HT1080 (cell line): ENCODE measurements at regions not wholly inside any gene's neighbourhood (a gene's known extent, or its start where the extent isn't known, plus 50 kb on each side); places are given as distances from the start of the nearest gene placed in this dataset.
"Not testable (repeated sequence)": the region's sequence is repeated elsewhere in the genome, so short reads cannot be mapped to it uniquely, and the experiment has no call there.

Experiments used
- DNase-seq: peaks from one replicate; pipeline ENCODE4 v3.0.0-alpha.2; 2015; ENCODE audit warnings: low read depth

DNA sequence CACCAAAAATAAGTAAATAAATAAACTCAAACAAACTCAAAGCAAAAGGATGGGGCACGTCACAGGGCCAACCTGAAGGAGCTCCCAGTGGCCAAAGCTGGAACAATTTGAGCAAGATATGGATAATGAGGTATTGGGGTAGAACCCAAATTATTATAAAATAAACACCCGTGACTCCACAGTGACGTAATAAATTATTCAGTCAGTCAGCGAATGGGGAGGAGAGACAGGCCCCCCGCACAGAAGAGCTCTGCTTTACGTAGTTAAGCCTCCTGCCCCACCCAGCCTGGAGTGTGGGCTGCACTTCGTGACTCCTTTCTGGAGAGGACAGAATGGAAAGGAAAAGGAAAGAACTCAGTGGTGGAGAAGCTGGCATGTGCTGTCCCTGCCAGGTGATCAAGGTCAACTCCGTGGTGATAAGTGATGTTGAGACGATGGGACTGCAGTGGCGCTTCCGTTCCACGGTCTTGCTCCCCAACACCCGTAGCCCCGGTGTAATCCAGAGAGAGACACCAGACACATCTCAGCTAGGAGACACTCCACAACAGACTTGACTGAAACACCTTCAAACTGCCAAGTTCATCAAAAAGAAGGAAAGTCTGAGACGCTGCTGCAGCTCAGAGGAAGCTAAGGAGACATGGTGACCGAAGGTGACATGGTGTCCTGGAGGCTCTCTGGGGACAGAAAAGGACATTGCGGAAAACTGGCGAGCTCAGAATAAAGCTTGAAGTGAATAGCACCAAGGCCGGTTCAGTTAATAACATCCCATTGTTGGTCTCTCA lies 83.3 kb upstream of the COL5A1 start:
- no peak for DNase-seq

DNA sequence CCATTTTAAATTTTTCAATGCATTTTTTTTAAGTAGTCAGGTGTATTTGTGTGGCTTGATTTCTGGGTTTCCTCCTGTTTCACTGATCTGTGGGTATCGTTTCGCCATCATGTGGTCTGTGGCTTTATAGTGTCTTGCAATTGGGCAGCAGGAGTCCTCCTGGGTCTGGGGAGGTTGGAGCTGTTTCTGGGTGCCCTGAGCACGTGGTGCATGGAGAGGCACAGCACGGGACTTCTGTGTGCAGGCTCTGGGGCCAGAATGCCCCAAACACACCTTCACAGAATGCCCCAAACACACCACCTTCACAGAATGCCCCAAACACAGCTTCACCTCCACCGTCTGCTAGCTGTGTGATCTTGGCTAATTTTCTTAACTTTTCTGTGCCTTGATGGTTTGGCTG lies 82.6 kb upstream of the COL5A1 start:
- no peak for DNase-seq

DNA sequence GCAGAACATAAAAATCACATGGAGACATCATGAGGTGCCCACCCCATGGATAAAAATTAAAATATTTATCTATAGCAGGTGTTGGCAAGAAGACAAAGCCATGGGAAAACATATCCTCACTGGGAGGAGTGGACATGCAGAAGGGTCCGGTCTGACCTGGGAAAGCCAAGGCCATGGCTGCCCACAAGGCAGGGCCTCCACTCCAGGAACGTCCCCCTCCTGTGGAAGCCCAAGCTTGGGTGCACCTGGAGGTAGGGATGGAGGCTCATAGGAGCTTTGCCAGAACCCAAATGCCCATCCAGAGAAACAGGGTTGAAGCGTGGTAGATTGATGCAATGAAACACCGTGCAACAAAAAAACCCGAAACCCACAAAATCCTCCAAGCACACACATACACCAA lies 81.4 kb upstream of the COL5A1 start:
- no peak for DNase-seq

DNA sequence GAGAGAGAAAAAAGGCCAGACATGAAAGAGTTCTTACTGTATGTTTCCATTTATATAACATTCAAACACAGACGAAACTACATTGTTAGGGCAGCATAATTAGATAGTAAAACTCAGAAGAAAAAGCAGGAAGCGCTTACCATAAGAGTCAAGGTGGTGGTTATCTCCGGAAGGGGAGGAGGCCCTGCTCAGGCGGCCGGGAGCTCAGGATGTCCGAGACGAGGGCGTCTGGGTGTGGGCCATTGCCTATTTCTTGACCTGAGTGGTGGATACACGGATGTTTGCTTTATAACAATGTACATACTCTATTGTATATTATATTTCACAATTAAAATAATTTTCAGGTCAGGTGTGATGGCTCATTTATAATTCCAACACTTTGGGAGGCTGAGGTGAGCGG lies 80.9 kb upstream of the COL5A1 start:
- no peak for DNase-seq

DNA sequence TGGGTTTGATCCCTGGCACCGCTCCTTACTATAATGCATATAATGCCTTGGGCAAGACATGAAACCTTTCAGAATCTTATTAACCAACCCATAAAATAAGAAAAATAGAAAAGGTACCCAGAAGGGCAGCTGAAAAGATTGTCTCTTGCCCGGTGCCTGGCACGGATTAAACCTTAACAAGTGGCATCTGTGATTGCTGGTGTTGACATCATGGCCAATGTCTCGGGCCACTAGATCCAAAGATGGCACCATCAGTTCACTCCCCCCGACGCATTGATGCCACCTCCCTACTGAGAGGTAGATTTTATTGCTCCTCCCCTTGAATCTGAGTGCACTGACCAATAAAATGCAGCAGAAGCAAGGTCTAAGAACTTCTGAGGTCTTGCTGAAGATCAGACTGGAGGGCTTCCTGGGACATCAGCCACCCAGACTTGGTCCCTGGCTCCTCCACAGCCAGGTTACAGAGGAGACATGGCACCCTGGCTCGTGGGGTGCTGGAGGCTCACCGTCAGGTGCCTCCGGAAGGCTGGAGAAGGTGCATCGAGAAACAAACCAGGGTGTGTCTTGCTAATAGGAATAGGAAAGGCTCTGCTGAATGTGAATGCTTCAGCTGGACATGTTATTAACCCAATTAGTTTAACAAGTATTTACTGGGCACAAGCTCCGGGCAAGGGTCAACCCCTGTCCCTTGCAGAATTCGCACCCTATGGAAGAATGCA lies 80.0 kb upstream of the COL5A1 start:
- DNase-seq, result no peak

DNA sequence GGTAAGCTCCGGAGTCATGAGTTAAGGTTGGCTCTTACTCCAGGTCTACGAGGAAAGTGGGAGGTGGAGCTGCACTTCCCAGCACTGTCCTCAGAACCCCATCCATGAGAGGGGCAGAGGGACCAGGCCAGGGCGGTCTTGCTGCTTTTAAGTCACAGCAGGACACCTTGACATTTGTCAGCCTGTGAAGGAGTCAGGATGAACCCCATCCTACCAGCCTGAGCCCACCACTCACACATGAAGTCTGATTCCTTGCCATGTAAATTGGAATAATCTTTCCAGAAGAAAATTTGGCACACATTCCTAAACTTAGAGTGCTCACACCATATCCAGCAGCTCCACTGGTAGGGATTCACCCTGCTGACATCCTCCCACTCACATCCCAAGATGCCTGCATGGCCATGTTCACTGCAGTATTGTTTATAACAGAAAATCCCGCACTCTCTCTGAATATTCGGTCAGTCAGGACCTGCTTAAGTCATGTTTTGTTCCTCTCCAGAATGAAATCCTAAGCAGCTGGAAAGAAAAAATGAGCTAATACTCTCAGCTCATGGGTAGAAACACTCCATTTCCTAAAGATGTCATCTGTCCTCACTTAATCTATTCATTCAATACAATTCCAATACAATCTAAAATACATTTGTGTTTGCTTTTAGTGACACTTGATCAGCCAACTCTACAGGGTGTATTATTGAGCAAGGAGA lies 79.3 kb upstream of the COL5A1 start:
- no peak for DNase-seq

DNA sequence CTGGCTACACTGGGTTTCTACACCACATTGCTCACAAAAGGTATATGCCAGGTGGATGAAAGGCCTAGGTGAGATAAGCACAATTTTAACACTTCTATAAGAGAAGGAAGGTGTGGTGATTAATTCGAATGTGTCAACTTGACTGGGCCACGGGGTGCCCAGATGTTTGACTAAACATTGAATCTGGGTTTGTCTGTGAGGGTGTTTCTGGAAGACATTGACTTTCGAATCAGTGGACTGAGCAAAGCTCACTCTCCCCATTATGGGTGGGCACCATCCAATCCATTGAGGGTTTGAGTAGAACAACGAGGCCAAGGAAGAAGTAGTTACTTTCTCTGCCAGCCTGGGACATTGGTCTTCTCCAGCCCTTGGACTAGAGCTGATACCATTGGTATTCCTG lies 78.2 kb upstream of the COL5A1 start:
- no peak for DNase-seq

DNA sequence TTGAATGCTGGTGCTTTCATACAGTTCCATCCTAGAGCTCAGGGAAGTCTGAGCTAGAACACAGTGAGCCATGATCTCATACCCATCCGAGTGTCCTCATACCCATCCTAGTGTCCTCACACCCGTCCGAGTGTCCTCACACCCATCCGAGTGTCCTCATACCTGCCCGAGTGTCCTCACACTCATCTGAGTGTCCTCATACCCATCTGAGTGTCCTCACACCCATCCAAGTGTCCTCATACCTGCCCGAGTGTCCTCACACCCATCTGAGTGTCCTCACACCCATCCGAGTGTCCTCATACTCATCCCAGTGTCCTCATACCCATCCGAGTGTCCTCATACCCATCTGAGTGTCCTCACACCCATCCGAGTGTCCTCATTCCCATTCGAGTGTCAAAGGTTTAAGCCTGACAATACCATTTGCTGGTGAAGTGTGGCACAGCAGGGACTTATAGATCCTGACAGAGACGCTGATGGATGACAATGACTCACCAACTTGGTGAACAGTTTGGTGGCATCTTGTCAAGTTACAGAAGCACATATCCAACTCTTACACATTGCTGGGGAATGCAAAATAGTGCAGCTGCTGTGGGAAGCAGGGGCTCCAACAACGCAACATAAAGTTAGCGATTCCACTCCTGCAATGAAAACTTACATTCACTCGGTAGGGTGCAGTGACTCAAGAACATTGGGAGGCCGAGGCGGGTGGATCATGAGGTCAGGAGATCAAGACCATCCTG lies 77.0 kb upstream of the COL5A1 start:
- peak; percentile 59 for DNase-seq

DNA sequence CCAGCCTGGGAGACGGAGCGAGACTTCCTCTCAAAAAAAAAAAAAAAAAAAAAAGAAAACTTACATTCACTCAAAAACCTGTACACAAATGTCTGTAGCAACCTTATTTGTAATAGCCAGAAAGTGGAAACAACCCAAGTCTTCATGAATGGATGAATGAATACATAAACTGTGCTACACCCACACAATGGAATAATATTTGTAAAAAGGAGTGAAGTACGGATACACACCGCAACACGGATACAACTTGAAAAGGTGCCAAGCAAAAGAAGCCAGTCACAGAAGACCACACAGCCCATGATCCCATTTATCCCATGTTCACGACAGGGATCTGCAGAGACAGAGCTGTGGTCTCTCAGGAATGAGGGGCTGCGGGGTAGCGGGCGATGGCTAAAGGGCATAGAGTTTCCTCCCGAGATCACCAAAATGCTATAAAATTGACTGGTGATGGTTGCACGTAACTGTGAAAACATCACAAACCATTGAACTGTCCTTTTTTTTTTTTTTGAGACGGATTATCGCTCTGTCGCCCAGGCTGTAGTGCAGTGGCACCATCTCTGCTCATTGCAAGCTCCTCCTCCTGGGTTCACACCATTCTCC lies 76.2 kb upstream of the COL5A1 start:
- DNase-seq, result no peak

DNA sequence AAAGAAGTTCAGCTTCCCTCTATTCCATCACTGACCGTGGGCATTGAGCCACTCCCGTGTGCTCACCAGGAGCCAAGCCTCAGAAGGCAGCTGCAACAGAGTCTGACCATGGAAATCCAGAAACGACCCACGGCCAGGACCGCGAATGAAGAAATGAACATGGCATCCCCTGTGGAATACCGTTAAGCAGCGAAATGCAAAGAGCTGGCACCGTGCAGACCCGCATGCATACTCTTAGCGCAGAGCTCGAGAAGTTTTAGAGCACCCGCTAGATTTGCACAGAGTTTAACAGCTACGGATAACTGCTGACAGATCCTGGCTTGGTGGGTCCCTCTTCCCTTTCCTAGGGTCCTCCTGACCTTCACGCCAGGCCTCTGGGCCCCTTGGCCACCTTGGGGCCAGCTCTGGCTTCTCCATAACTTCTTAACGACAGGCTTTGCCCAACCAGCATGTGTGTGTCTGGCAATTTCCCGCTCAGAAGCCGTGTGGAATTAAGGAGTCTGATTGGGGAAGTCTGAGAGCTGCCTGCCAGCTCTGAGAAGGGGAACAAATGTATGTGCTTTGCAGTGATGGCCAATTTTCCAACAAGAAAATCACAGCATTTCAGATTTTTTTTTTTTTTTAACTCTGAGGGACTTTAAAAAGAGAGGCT lies 75.3 kb upstream of the COL5A1 start:
- no peak for DNase-seq

DNA sequence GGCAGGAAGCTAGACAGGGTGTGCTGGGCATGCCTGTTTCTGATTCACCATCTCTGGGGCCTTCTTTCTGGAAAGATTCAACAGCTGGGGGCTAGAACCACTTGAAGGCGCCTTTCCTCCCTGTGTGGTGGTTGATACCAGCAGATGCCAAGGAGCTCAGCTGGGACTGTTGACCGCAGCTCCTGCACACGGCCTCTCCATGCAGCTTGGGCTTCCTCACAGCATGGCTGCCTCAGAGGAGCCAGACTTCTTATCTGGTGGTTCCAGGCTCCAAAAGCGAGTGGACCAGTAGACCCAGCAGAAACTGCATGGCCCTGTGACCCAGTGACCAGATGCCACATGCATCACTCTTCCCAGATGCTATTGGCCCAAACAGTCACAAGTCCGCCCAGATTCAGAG lies 74.7 kb upstream of the COL5A1 start:
- no peak for DNase-seq

DNA sequence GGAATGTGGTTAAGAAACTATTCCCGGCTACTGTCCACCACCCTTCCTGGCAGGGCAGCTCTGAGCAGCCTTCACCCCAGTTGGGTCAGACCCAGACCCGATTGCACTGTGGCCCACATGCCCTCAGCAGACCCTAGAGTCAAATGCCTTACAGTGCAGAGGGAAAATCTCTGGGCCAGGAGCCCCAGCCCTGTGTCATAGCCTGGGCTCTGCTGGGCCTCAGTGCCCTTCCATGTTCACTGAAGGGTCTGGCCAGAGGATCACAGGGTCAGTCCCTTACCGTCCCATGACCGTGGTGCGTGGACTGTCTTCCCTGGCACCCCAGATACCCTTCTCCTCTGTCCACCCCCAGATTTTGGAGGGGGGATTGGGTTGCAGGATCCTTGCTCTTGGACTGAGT lies 73.5 kb upstream of the COL5A1 start:
- DNase-seq, result no peak

DNA sequence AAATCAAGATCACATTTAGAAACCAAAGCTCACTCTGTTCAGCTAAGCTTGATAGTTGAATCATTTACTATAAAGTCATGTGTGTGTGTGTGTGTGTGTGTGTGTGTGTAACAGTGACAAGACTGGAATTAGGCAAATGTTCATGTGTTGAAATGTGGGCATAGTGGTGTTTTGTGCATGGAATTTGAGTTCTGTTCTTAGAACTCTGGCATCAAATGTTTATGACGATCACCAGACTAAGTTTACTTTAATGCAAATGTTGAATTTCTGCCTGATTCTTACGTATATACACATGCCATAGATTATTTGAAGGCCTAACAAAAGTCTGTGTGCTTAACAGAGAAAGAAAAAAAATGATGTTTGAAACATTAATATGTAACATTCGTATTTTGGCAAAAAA lies 72.8 kb upstream of the COL5A1 start:
- DNase-seq, result no peak

DNA sequence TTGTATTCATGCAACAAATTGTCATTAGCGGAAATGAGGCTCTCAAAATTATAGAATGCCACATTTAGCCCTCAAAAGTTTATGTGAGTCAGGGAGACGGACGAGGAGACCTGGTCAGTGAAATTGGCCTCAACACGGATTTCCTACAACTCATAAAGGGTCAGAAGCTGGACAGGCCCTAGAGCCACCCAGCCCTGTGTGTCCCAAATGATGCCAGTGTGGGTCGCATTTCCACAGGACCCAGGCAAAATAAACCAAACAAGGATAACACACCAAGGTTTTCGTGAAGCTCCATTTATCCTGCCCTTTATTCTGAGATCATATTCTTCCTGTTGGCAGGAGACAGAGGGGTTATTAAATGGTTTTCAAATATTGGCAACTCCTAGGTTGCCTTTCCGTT lies 72.0 kb upstream of the COL5A1 start:
- DNase-seq, result no peak

DNA sequence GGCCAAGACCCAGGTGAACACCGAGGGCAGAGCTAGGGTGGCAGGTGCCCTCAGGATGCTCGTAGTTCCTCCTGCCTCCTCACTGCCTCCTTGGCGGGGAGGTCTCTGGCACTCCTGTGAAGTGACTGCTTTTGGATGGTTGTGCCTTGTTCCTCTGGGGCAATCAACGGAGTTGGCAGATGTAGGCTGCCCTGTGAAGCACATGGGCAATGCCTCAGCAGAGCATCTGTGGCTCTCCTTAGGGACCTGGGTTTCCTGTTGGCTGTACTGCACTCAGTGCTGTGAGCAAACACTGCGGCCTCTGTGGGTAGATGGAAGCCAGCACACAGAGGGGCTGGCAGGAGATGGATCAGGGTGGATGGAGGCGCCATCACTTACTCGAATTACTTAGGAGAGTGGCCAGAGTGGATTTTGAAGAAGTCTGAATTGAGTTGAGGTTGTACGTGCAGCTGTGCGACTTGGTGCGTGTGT lies 71.4 kb upstream of the COL5A1 start:
- no peak for DNase-seq

DNA sequence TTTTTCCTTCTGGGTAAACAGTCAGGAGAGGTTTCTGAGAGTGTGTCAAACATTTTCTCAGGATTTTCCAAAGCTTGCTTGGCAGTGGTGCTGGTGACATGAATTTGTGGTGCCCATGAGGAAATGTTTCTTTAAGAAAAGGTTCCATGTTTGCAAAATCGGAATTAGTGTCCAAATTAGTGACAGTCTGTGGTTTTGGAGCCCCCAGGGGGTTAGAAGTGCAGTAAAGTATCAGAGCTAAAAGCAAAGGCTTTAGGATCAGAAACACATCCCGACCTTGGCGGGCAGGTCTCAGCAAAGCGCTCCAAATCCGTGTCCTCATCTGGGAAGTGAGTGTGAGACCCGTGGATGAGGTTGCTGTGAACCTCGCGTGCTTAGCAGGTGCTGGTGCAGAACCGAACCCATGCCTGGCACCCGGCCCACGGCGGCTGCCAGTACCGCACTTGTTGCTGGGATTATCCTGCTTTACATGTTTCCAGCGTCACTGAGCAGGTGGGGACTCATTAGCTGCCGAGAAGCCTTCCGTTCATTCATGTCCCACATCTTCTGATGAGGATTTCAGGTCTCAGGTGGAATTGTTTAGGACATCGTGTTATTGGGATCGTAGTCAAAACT lies 70.8 kb upstream of the COL5A1 start:
- no peak for DNase-seq

DNA sequence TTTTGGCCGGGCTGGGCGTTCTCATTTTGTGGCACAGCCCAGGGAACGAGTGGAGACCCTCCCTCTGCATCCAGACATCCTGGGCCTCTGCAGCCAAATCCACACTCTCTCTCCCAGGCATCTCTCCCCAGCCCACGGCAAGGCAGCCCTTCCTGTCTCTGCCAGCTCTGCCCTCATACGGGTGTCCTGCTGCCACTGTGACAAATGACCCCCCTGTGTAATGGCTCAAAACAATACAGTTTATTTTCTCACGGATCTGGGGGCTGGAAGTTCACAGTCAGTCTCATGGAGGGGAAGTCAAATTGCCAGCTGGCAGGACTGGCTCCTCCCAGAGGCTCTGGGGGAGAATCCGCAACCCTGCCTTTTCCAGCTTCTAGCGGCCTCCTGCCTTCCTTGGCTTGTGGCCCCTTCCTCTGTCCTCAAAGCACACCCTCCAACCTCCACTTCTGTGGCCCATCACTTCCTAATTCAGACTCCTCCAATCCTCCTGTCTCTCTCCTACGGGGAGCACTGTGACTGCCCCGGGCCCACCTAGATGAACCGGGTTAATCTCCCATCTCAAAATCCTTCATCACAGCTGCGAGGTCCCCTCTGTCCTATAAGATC lies 70.2 kb upstream of the COL5A1 start:
- DNase-seq, result no peak

DNA sequence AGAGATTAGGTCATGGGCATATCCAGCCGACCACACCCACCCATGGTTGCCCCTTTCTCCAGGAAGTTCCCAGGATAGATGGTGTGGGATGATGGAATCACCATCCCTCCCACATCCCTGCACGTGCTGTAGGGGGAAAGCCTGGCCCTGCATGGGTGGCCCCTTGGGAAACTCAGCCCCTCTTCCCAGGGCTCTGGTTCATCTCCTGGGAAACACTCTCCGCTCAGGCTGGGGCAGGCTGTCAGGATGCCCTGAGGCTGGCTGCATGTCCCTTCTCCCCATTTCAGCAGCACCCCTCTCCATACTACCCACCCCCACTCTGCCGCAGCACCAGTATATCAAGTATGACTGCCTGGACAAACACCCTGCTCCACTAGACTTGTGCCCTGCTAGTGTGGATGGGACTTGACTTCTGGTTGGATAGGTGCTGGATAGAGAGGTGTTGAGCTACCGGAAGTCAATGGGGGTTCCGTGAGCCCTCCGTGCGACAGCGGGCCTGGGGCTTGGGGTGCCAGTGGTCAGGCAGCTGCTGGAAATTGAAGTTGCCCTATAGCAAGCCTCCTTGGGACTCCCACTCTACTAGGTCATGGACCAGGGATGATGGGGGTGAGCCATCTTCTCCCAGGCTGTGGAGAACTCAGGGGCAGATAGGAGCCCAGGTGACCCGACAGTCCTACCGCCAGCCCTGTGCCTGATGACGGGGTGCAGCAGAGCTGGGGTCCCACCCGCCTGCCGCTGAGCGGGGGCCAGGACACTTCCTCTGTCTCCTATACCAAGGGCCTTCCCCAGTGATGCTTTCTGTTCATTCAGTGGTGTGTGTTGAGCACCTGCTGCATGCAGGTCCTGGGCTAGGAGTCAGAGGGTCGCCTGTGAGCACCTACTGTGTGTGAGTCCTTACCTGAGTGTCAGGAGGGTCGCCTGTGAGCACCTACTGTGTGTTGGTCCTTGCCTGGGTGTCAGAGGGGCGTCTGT lies 69.4 kb upstream of the COL5A1 start:
- DNase-seq, result peak; percentile 50

DNA sequence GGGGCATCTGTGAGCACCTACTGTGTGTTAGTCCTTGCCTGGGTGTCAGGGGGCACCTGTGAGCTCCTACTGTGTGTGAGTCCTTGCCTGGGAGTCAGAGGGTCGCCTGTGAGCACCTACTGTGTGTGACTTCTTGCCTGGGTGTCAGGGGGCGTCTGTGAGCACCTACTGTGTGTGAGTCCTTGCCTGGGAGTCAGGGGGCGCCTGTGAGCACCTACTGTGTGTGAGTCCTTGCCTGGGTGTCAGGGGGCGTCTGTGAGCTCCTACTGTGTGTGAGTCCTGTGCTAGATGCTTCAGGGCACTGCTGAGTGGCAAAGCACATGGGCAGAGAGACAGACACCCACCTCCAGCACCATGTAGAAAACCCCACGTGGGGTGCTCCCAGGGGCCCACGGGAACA lies 66.9 kb upstream of the COL5A1 start:
- not testable (repeated sequence) for DNase-seq
